OCI-LY3 (cell line): ENCODE measurements at regions not wholly inside any gene's neighbourhood (a gene's known extent, or its start where the extent isn't known, plus 50 kb on each side); places are given as distances from the start of the nearest gene placed in this dataset.

Experiments
- CTCF ChIP-seq: fragments of 200-600, 300-600 bp; sonication (generic); IDR thresholded peaks from 2 replicates; pipeline ENCODE4 v1.5.1; 2014; ENCODE audit warnings: antibody characterized with exemption, low read length, low read depth
- EZH2phosphoT487 ChIP-seq: fragments of 200-600 bp; shearing (Covaris generic); IDR thresholded peaks from 2 replicates; pipeline ENCODE4 v1.6.1; 2018; ENCODE audit warnings: antibody characterized with exemption, mixed run types, low read depth

- TF ChIP-seq CTCF (no peak), EZH2phosphoT487 (no peak)
Observed at GRCh38 chr7:125241548-125241947, 311.9 kb upstream of the POT1 start.
